Glutamatergic neuron (in vitro differentiated cells): ENCODE measurements at regions not wholly inside any gene's neighbourhood (a gene's known extent, or its start where the extent isn't known, plus 50 kb on each side); places are given as distances from the start of the nearest gene placed in this dataset.

Experiments
- DNase-seq: peaks from one replicate; pipeline ENCODE4 v3.0.0; 2022
- H3K27ac Mint-ChIP-seq: one replicate; pipeline ENCODE4 v1.8.0; 2020; ENCODE audit warnings: mild to moderate bottlenecking, mixed read lengths, inconsistent platforms; ENCODE audit not compliant: unreplicated experiment
- H3K27me3 Mint-ChIP-seq: one replicate; pipeline ENCODE4 v1.8.0; 2020; ENCODE audit warnings: mild to moderate bottlenecking, moderate library complexity, mixed read lengths, inconsistent platforms; ENCODE audit not compliant: unreplicated experiment
- H3K36me3 Mint-ChIP-seq: one replicate; pipeline ENCODE4 v1.8.0; 2020; ENCODE audit warnings: mild to moderate bottlenecking, mixed read lengths, inconsistent platforms; ENCODE audit not compliant: unreplicated experiment
- H3K4me1 Mint-ChIP-seq: one replicate; pipeline ENCODE4 v1.8.0; 2020; ENCODE audit warnings: mild to moderate bottlenecking, low read depth, mixed read lengths, inconsistent platforms; ENCODE audit not compliant: unreplicated experiment
- H3K4me3 Mint-ChIP-seq: one replicate; pipeline ENCODE4 v1.8.0; 2020; ENCODE audit warnings: mild to moderate bottlenecking, mixed read lengths, inconsistent platforms; ENCODE audit not compliant: unreplicated experiment
- H3K9me3 Mint-ChIP-seq: one replicate; pipeline ENCODE4 v1.8.0; 2020; ENCODE audit warnings: mild to moderate bottlenecking, moderate library complexity, mixed read lengths, inconsistent platforms; ENCODE audit not compliant: unreplicated experiment
- CTCF ChIP-seq: fragments of 200-600 bp; sonication (generic); IDR thresholded peaks from one replicate; pipeline ENCODE4 v1.5.0; 2021; ENCODE audit not compliant: partially characterized antibody, unreplicated experiment

- Mint-ChIP-seq H3K4me1 (no peaks in the 10 kb centered on the region), H3K36me3 (no peaks in the 10 kb centered on the region), H3K27ac (no peak overlapping the region), H3K9me3 (no peaks in the 10 kb centered on the region), H3K27me3 (no peaks in the 10 kb centered on the region), H3K4me3 (no peak overlapping the region)
- no peak for TF ChIP-seq CTCF
- no peak for DNase-seq
These were observed 401.1 kb upstream of the CHRM3 start for GRCh38 chr1:238985312-238985711.

- no peaks in the 10 kb centered on the region for H3K4me1 Mint-ChIP-seq
- H3K36me3 Mint-ChIP-seq, result no peaks in the 10 kb centered on the region
- no peak overlapping the region for H3K27ac Mint-ChIP-seq
- no peak overlapping the region for H3K4me3 Mint-ChIP-seq
- TF ChIP-seq CTCF, result no peak
- no peak for DNase-seq
- H3K9me3 Mint-ChIP-seq, result no peaks in the 10 kb centered on the region
- H3K27me3 Mint-ChIP-seq, result no peaks in the 10 kb centered on the region
These were observed 403.6 kb upstream of the CHRM3 start for GRCh38 chr1:238982736-238983135.

DNA sequence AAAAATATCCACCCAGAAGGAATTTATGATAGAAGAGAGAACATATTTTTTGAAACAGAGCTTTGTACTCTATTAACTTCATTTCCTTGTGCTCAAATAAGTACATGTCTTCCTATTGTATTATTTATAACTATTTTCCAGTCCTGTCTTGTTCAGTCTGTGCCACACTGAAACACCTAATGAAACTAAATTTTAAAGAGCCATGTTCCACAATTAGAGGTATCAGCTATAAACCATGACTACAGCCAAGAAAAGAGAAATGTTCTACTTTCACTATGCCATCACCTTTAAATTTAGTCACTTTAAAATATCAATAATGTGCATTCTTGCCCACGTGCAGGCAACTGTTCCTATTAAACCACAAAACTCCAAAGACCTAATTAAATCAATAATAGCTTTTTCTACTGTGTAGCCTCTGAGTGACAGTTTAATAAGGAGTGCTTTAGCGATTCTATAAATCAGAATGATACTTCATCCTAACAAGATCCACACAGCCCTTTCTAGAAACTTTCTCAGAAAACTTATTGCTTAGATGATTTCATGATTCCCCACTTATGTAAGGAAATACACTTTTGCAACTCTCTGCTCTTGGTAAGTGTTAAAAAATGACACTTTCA, 404.9 kb upstream of the CHRM3 start:
- H3K9me3 Mint-ChIP-seq, result no peaks in the 10 kb centered on the region
- H3K27me3 Mint-ChIP-seq, result no peaks in the 10 kb centered on the region
- H3K36me3 Mint-ChIP-seq, result no peaks in the 10 kb centered on the region
- H3K4me1 Mint-ChIP-seq, result no peaks in the 10 kb centered on the region
- H3K4me3 Mint-ChIP-seq, result no peak overlapping the region
- TF ChIP-seq CTCF, result no peak
- no peak for DNase-seq
- H3K27ac Mint-ChIP-seq, result no peak overlapping the region

GRCh38 chr1:238980053-238980452, 406.3 kb upstream of the CHRM3 start:
- no peak for TF ChIP-seq CTCF
- Mint-ChIP-seq H3K4me3 (no peak overlapping the region), H3K36me3 (no peaks in the 10 kb centered on the region), H3K4me1 (no peaks in the 10 kb centered on the region), H3K9me3 (no peaks in the 10 kb centered on the region), H3K27ac (no peak overlapping the region), H3K27me3 (no peaks in the 10 kb centered on the region)
- no peak for DNase-seq

GRCh38 chr1:238964631-238965030, 421.7 kb upstream of the CHRM3 start:
- Mint-ChIP-seq H3K27ac (no peak overlapping the region), H3K4me3 (no peak overlapping the region), H3K36me3 (no peaks in the 10 kb centered on the region), H3K9me3 (peaks cover 2% of the 10 kb centered on the region), H3K27me3 (peaks cover 2% of the 10 kb centered on the region), H3K4me1 (peaks cover 8% of the 10 kb centered on the region)
- DNase-seq, result no peak
- no peak for TF ChIP-seq CTCF
